Astrocyte of the spinal cord (primary cell): ENCODE measurements at regions not wholly inside any gene's neighbourhood (a gene's known extent, or its start where the extent isn't known, plus 50 kb on each side); places are given as distances from the start of the nearest gene placed in this dataset.

Experiments
- DNase-seq: peaks from one replicate; pipeline ENCODE4 v3.0.0; 2011; ENCODE audit warnings: low read depth, low spot score
- H3K4me3 ChIP-seq: 2 replicates; pipeline ENCODE4 v1.5.1; 2011; ENCODE audit warnings: low read depth, mild to moderate bottlenecking, low read length, moderate library complexity
- CTCF ChIP-seq: IDR thresholded peaks from 2 replicates; pipeline ENCODE4 v1.5.1; 2012; ENCODE audit warnings: low read depth, mild to moderate bottlenecking, low read length, inconsistent platforms
- in situ Hi-C: cut with HindIII; loops from 2 replicates; pipeline ENCODE4 v1.10.0; 2017; ENCODE audit warnings: low sequenced_read_pairs

GRCh38 chr14:61132336-61132735, 148.8 kb downstream of the TMEM30B start:
- no peak for TF ChIP-seq CTCF
- in situ Hi-C loops = no loop called here
- no peak for DNase-seq
- H3K4me3 ChIP-seq = no peak overlapping the region

GRCh38 chr14:61130512-61131260, 149.6 kb downstream of the SLC38A6 start:
- no peak for DNase-seq
- in situ Hi-C loops = no loop called here
- no peak for TF ChIP-seq CTCF
- H3K4me3 ChIP-seq = no peak overlapping the region

- DNase-seq = no peak
- TF ChIP-seq CTCF = no peak
- H3K4me3 ChIP-seq = no peak overlapping the region
- in situ Hi-C loops = no loop called here
Observed at GRCh38 chr14:61129168-61129745, 148.2 kb downstream of the SLC38A6 start.

GRCh38 chr14:61128382-61129167, 147.5 kb downstream of the SLC38A6 start:
- in situ Hi-C loops = no loop called here
- no peak for TF ChIP-seq CTCF
- no peak for DNase-seq
- H3K4me3 ChIP-seq = no peak overlapping the region

- H3K4me3 ChIP-seq = no peak overlapping the region
- in situ Hi-C loops = no loop called here
- no peak for TF ChIP-seq CTCF
- DNase-seq = no peak
Observed at GRCh38 chr14:61126603-61127498, 145.8 kb downstream of the SLC38A6 start.
